ENCODE measurements at regions not wholly inside any gene's neighbourhood (a gene's known extent, or its start where the extent isn't known, plus 50 kb on each side); places are given as distances from the start of the nearest gene placed in this dataset.

GRCh38 chr13:91167706-91168385, 179.6 kb upstream of the MIR17HG start:
- DNase-seq, result no peak

GRCh38 chr13:91168386-91168711, 179.1 kb upstream of the MIR17HG start:
- DNase-seq, result no peak

DNA sequence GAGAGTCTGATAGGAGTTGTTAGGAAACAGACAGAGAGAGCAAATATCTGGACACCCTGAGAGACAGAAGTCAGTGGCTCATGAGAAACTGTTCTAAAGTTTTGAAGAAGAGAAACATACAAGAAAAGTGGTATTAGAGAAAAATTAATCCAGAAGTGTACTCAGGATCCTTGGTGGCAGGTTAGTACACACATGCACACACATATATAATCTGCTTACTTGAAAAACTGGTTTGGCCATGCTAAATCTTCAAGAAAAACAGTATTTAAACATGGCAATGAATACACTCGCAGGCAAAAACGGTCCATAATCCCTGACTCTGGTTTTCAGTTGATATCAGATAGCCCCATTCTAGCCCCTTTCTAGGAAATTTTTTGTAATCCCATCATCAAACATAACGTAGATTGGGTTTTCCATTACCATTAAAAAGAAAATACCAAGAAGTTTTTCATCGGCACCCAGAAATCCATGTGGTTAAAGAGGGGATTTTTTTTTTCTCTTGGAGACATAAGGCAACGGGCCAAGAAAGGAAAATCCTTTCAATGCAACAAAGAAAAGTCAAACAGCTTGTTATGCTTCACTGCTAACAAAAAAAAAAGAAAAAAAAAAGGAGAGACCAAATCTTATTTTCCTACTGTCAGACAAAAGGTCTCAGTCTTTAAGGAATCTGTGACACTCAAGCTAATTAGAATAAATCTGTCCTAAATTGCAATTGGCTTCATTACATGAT, 178.0 kb upstream of the MIR17HG start:
- DNase-seq, result no peak

DNA sequence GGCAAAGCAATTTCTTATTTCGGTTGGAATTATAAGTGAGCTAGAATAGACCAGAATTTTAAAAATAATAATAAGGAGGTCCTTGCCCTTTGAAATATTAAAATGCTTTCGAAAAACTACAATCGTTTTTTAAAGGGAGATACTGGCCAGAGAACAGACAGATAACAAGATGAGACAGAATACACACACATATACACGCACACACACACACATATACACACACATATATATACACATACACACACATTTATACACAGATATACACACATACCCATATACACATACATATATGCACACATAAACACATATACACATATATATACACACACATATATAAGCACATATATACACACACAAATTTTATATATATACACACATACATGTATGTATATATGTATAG, 175.3 kb upstream of the MIR17HG start:
- DNase-seq, result no peak

DNA sequence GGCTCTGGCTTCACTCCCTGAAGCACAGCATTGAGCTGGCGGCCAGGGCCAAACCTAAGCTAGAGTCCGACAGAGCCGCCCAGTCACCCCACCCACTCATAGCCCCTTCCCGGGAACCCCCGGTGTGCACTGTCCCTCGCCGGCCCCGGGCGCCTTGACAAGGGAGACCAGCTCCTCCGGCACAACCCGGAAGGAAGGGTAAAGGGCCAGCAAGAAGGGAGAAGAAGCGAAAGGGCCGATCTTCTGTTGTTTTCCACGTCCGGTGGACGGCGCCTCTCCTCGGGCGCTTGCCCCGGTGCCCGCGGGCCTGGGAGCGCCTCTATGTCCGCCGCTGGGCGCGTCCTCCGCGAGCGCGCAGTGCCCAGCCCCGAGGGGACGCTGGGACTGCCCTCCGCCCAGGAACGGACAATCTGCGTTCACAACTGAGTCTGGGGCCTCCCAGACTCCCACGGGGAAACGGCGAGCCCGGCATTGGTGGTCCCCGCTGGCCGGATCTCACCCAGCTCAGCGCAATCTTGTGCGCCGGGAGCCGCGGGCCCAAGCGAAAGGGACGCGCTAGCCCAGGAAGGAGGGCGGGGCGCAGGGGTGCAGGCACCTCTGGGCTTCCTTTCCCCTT, 172.5 kb upstream of the MIR17HG start:
- no peak for DNase-seq

DNA sequence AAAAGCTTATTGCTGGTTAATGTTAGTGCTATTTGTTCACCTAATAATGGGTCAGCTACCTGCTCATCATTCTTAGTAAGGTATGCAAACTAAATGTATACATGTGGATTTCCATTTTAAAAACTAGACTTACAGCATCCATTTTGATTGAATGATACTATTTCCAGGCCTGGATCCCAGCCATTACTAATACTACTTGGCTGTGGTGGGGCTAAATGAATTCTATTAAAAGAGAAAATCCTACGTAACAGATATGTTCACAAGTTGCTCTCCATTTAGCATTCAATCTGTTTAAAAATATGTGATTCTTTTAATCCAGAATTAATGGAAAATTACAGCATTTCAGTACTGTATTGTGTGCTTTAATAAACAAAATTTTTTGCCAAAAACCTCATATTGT, 169.4 kb upstream of the MIR17HG start:
- DNase-seq, result no peak

DNA sequence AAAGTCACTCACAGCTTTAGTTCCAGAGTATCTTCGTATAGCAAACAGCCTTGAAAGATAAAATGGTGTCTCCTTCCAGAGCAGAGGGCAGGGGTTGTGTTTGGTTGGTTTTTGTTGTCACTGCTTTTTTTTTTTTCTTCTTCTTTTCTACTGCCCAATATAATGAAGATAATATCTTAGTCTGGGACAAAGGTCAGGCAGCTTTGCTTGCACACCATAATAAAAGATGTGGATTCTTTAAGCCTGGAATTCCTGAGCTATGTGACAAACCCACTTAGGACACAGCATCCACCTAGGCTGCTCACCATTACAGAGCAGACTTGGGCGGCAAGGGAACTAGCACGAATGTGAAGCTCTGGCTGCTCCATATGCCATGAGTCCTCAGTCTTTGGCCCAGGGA, 165.6 kb upstream of the MIR17HG start:
- no peak for DNase-seq

DNA sequence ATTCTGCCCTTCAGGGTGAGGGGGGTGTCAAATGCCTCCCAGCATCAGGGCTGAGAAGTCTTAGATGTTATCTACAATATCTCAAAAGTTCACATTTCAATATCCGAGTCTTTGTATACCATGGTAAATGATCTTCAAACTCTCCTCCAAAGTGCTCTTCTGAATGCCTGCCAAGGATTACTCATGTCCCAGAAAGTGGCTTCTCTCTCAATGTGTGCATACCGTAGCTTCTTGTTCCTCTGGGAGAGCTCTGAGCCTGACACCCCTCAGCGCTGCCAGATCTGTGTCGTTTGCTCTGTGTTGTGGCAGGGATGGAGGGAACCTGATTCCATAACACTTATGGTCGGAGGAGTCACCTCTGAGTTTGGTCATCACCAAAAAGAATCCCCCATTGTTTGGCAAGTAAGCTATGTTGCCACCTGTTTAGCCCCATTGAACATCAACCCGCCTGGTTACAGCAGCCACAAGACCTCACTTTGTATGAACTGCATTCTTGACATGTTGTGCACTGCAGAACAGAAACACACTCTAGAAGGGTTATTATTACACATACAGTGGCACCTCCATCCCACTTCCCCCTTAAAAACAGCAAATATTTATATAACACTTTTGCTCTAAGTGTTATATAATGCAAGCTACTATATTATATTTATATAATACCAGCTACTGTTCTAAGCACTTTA, 163.1 kb upstream of the MIR17HG start:
- DNase-seq, result no peak

GRCh38 chr13:91185294-91185863, 162.1 kb upstream of the MIR17HG start:
- DNase-seq, result no peak

DNA sequence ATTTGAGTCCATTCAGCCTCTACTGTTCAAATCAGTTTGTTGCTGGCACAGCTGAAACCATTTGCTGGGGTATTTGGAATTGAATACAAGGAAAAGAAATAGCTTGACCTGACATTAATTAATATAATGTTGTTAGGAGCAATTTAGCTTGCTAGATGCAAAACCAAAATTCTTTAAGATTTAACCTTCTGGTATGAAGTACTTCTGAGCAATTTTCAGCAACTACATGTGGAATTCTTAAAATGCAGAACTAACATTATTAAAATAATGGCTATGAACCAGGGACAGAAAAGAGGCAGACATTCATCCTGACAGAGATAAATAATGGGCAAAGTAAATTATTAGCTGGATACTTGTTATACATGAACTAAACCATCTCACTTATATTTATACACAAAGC, 160.0 kb upstream of the MIR17HG start:
- no peak for DNase-seq

DNA sequence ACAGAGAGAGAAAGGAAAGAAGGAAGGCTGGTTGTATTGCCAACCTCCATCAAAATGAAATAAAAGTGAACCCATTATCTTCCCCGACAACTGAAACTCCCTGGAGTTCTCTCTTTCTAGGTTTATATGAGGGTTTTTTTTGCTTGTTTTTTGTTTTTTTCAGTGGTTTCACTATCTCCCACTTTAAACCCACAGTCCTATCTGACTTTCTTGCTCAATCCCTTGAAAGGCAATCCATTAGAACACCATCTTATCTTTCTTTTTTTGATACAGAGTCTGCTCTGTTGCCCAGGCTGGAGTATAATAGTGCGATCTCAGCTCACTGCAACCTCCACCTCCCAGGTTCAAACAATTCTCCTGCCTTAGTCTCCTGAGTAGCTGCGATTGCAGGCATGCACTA, 158.0 kb upstream of the MIR17HG start:
- no peak for DNase-seq

GRCh38 chr13:91193358-91193757, 154.1 kb upstream of the MIR17HG start:
- DNase-seq, result no peak

- no peak for DNase-seq
Measured at GRCh38 chr13:91195789-91196188, 151.7 kb upstream of the MIR17HG start.

DNA sequence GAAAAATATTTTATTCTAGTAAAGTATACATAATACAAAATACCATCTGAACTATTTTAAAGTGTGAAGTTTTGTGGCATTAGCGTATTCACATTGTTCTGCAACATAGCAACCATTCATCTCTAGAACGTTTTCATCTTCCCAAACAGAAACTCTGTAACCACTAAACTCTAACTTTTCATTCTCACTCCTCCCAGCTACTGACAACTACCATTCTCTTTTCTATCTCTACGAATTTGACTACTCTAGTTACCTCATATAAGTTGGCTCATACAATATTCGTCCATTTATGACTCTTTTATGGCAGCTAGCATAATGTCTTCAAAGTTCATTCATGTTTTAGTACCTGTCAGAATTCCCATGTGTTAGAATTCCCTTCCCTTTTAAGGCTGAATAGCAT, 150.5 kb upstream of the MIR17HG start:
- no peak for DNase-seq

DNA sequence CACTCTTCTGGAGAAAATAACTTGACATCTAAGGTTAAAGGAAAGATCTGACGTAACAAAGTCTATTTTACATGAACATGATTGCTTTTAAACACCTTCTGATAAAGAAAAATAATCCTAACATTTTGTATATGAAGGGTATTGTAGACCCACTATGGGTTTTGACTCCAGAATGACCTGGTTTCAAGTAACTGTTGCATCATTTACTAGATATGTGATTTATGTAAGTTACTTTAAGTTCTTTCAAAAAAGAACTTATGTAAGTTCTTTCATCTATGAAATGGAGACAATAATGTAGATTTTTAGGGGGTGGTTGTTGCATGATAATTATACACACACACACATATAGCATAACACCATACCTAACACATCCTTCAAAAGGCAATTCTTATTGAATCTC, 147.6 kb upstream of the MIR17HG start:
- DNase-seq, result no peak

DNA sequence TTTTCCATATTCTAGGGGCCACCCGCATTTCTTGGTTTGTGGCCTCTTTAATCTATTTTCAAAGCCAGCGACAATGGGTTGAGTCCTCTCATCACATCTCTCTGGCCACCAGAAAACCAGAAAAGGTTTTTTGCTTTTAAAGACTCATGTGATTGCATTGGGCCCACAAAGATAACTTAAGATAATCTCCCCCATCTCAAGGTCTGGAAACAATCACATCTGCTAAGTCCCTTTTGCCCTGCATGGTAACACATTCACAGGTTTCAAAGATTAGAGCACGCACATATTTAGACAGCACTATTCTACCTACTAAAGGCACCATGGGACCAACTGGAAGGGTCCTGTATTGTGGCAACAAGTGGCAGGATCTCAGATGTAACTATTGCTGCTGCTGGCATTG, 147.0 kb upstream of the MIR17HG start:
- DNase-seq, result no peak

DNA sequence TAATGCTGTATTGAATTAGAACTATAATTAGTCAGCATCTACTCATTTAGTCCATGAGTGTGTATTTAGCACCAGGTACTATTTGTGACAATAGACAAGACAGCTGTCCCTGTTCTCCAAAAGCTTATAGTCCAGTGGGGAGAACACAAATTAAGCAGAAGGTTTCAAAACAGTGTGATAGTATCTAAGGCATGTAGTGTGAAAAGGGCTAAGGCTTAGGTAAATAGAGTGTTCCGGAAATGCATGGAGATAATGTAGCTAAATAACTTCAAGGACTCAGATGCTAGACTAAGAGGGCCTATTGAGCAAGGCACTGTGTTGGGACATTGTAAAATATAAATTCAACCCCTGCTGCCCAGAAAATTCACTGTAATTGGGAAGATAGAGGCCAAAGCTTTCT, 144.1 kb upstream of the MIR17HG start:
- DNase-seq, result no peak

GRCh38 chr13:91207261-91207660, 140.2 kb upstream of the MIR17HG start:
- no peak for DNase-seq

DNA sequence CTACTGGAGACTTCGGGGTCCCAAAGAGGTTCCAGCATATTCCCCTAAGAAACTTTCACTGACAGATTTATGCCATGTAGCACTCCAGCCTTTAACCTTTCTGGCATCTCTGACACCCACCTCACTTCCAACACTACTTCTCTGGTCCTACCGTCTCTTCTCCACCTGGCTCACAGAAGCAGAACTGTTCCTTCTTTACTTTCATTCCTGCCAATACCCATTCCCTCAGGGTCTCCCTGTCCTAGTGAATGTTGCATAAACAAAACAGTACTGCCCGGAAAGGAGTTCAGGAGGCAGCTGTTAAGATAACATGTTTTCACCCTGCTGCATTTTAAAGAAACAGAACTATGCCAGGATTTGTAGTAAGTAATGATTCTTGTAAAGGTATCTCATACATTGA, 136.0 kb upstream of the MIR17HG start:
- DNase-seq, result no peak

DNA sequence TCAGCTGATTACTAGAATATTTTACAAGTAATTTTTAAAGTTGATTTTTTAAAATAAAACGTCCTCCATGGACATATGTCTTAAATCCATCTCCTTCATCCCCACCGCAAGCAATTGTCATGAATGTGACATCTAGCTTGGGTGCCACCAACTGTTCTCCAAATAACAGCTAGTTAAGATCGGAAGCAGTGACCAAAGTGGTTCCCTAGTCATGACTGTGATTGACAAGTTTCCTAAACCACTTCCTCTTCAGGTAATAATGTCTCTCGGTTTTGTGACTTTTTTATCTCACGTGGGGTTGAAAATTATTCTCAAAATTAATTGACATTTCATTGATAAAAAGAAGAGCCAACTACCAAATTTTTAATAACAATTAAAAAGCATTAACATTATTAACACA, 135.3 kb upstream of the MIR17HG start:
- DNase-seq, result no peak

GRCh38 chr13:91214031-91214430, 133.5 kb upstream of the MIR17HG start:
- no peak for DNase-seq

DNA sequence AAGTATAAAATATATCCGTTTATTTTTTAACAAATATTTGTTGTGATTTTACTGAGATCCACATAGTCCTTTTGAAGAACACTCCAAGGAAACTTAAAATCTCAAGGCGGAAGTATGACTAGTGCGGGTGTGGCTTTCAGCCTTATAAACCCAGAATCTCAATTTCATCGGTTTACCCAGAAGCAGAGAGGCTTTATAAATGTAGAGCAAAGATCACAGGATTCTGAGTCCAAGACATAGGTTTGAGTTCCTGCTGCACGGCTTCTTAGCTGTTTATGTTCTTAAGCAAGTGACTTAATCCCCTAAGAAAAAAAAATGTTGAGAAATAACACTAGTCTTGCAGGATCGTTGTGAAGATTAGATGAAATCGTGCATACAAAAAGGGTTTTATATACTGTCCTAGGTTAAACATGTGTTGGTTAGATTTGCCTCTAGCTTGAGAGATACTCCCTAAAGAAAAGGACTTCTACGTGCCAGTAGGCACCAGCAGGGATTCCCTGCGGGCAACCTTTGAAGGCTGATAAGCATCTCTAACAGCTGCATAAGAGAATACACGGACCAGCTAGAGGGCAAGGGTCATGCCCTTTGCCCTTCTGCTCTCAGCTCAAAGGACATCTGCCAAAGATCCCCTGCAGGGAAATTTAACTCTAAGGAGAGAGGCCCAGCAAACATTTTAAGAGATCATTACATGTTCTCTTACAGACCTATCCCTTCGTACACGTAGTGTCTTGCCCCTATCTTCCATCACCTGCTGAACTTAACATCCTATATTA, 130.4 kb upstream of the MIR17HG start:
- no peak for DNase-seq

GRCh38 chr13:91219201-91219600, 128.3 kb upstream of the MIR17HG start:
- no peak for DNase-seq

All from DMS79 treated with DMSO at 0.1 percent for 48 hours (cell line).